ENCODE measurements at regions not wholly inside any gene's neighbourhood (a gene's known extent, or its start where the extent isn't known, plus 50 kb on each side); places are given as distances from the start of the nearest gene placed in this dataset.

- DNase-seq (ENCODE audit: low read depth in 1 of 2, low spot score in 1 of 2) (no peak), FAIRE-seq (no peak), ATAC-seq (no peak)
- Histone ChIP-seq H3K27ac (no peak overlapping the region), H3K9me3 (no peaks in the 10 kb centered on the region), H3K4me2 (no peak overlapping the region), H3K4me3 (no peak overlapping the region), H3K4me1 (no peaks in the 10 kb centered on the region)
- ChIA-PET POLR2A (no interaction called here), CTCF (no interaction called here)
- TF ChIP-seq REST (IDR thresholded peaks at IDR 0.05) (no peak), EHMT2 (IDR thresholded peaks at IDR 0.05; ENCODE audit: low read depth) (no peak), CBX8 (IDR thresholded peaks at IDR 0.05) (no peak), CEBPB (IDR thresholded peaks at IDR 0.05) (no peak), POLR2A (IDR thresholded peaks at IDR 0.05; ENCODE audit: low read length) (no peak), RNF2 (IDR thresholded peaks at IDR 0.05; ENCODE audit: borderline replicate concordance, low read depth) (no peak), HDAC2 (IDR thresholded peaks at IDR 0.05) (no peak), ESRRA (IDR thresholded peaks at IDR 0.05; ENCODE audit: borderline replicate concordance, low read length) (no peak), NPAS2 (CRISPR knock-in tag; IDR thresholded peaks at IDR 0.05; ENCODE audit: borderline replicate concordance) (no peak), FOXS1 (CRISPR knock-in tag; IDR thresholded peaks at IDR 0.05) (no peak), HOXB13 (CRISPR knock-in tag; IDR thresholded peaks at IDR 0.05; ENCODE audit: low read depth) (no peak), JUNB (IDR thresholded peaks at IDR 0.05) (no peak)
- WGBS (ENCODE audit: missing lambda C conversion rate) = 9% methylated on average over 4 of the region's 4 CpGs
Observed at GRCh38 chr9:117825609-117826347, 121.6 kb downstream of the TLR4 start.

- no peak overlapping the region for H3K4me2 ChIP-seq
- ChIA-PET POLR2A (no interaction called here), CTCF (no interaction called here)
- ATAC-seq = no peak
- 4% methylated on average over 3 of the region's 3 CpGs for WGBS (ENCODE audit: missing lambda C conversion rate)
- H3K4me3 ChIP-seq = no peak overlapping the region
- no peaks in the 10 kb centered on the region for H3K4me1 ChIP-seq
- no peaks in the 10 kb centered on the region for H3K9me3 ChIP-seq
- FAIRE-seq = no peak
- no peak for DNase-seq (ENCODE audit: low read depth in 1 of 2, low spot score in 1 of 2)
- H3K27ac ChIP-seq = no peak overlapping the region
- TF ChIP-seq HEYL (CRISPR knock-in tag; IDR thresholded peaks at IDR 0.05) (no peak), HOXB5 (CRISPR knock-in tag; IDR thresholded peaks at IDR 0.05) (no peak), JUNB (IDR thresholded peaks at IDR 0.05) (no peak), CTCF (IDR thresholded peaks at IDR 0.05) (no peak), E2F6 (IDR thresholded peaks at IDR 0.05; ENCODE audit: borderline replicate concordance, low read depth) (no peak), GATA3 (IDR thresholded peaks at IDR 0.05; ENCODE audit: borderline replicate concordance) (no peak), SREBF2 (IDR thresholded peaks at IDR 0.05) (no peak), RARB (CRISPR knock-in tag; IDR thresholded peaks at IDR 0.05) (no peak), MAZ (IDR thresholded peaks at IDR 0.05; ENCODE audit: borderline replicate concordance, low read depth, low read length) (no peak), ELK1 (IDR thresholded peaks at IDR 0.05; ENCODE audit: low read depth, low read length) (no peak)
Observed at GRCh38 chr9:117826837-117827236, 122.6 kb downstream of the TLR4 start.

Measured in A549 (cell line).